ENCODE measurements at regions not wholly inside any gene's neighbourhood (a gene's known extent, or its start where the extent isn't known, plus 50 kb on each side); places are given as distances from the start of the nearest gene placed in this dataset.

DNA sequence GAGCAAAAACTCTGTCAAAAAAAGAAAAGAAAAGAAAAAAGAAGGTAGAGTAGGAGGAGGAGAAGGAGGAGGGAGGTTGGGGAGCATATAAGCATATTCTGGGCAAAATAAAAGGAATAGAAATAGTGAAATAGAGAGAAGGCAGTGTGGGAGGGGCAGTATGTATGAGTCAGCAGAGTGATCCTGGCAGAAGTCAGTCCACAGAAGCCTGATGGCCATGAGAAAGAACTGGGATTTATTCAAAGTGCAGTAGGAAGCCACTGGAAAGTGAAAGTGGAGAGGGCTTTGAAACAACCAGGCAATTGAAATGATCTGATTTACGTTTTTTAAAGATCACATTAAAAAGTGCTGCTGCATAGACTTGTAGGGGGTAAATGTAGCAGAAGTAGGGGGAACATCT lies 368.6 kb upstream of the USP15 start:
- no peaks in the 10 kb centered on the region for H3K36me3 ChIP-seq (ENCODE audit: control insufficient read depth in 1 of 2, insufficient read depth in 2 of 2, low read length in 2 of 2)
- no CpG with 5 or more reads among the region's 1 CpG for WGBS (ENCODE audit: extremely low coverage, insufficient coverage, insufficient read length)

DNA sequence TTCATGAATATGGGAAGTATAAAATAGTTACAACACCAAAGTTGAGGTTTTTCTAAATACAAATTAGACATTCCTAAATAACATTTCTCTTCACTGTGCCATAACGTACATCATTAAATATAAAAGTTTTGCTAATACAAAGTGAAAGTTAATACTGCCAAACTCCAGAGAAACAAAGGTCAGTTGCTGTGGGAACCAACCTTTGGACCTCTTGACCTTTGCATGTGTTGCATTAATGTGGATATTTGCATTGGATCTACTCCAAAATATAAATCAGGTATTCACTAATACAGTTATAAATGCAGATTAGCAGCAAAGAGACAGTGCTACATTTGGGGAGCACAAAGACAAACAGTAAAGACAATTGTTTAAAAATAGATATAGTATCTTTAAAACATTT lies 366.0 kb upstream of the USP15 start:
- H2AK5ac ChIP-seq (ENCODE audit: low read length) = no peak overlapping the region

More for the DNA sequence above, 368.6 kb upstream of the USP15 start:
- Histone ChIP-seq H3K4ac (ENCODE audit: low read depth, low read length) (no peak overlapping the region), H3K27me3 (ENCODE audit: insufficient read depth, low read length) (no peaks in the 10 kb centered on the region), H3K14ac (ENCODE audit: low read length) (no peak overlapping the region), H3K4me1 (ENCODE audit: control insufficient read depth in 1 of 2, insufficient read depth in 2 of 2, low read length in 2 of 2) (no peaks in the 10 kb centered on the region), H3K23ac (ENCODE audit: low read length) (no peak overlapping the region), H4K8ac (ENCODE audit: low read depth, low read length) (no peak overlapping the region), H3K9me3 (ENCODE audit: insufficient read depth, low read depth, low read length) (no peaks in the 10 kb centered on the region), H3K79me2 (ENCODE audit: control insufficient read depth, insufficient read depth, low read length, poor library complexity) (no peaks in the 10 kb centered on the region), H3K18ac (ENCODE audit: low read length) (no peak overlapping the region), H3K9ac (ENCODE audit: low read length) (no peak overlapping the region), H4K91ac (ENCODE audit: low read depth, low read length) (no peak overlapping the region), H2AK5ac (ENCODE audit: low read length) (no peak overlapping the region), H3K27ac (ENCODE audit: low read depth, low read length) (no peak overlapping the region), H3K4me2 (ENCODE audit: low read length) (no peak overlapping the region), H2BK120ac (ENCODE audit: insufficient read depth, low read length, poor library complexity) (no peak overlapping the region), H4K12ac (ENCODE audit: low read depth, low read length) (no peak overlapping the region), H3K4me3 (ENCODE audit: low read depth, low read length) (no peak overlapping the region), H2BK5ac (ENCODE audit: low read depth, low read length, poor library complexity) (no peak overlapping the region), H2BK12ac (ENCODE audit: low read length) (no peak overlapping the region), H3K79me1 (ENCODE audit: low read length) (no peaks in the 10 kb centered on the region), H2AFZ (ENCODE audit: insufficient read depth, low read length, poor library complexity) (no peak overlapping the region)
- DNase-seq = no peak

GRCh38 chr12:61896436-61896835 lies 363.8 kb upstream of the USP15 start:
- H3K4me2 ChIP-seq (ENCODE audit: low read length) = no peak overlapping the region
- H3K9me3 ChIP-seq (ENCODE audit: insufficient read depth, low read depth, low read length) = peaks cover 6% of the 10 kb centered on the region
- H2AK5ac ChIP-seq (ENCODE audit: low read length) = no peak overlapping the region
- H3K4me3 ChIP-seq (ENCODE audit: low read depth, low read length) = no peak overlapping the region
- H3K79me1 ChIP-seq (ENCODE audit: low read length) = no peaks in the 10 kb centered on the region
- no peak overlapping the region for H2BK12ac ChIP-seq (ENCODE audit: low read length)
- no peak for DNase-seq
- no peak overlapping the region for H4K8ac ChIP-seq (ENCODE audit: low read depth, low read length)
- no peak overlapping the region for H3K14ac ChIP-seq (ENCODE audit: low read length)
- H3K4me1 ChIP-seq (ENCODE audit: control insufficient read depth in 1 of 2, insufficient read depth in 2 of 2, low read length in 2 of 2) = no peaks in the 10 kb centered on the region
- H3K23ac ChIP-seq (ENCODE audit: low read length) = no peak overlapping the region
- no peak overlapping the region for H2BK120ac ChIP-seq (ENCODE audit: insufficient read depth, low read length, poor library complexity)
- no peaks in the 10 kb centered on the region for H3K79me2 ChIP-seq (ENCODE audit: control insufficient read depth, insufficient read depth, low read length, poor library complexity)
- H3K18ac ChIP-seq (ENCODE audit: low read length) = no peak overlapping the region
- H3K27me3 ChIP-seq (ENCODE audit: insufficient read depth, low read length) = no peaks in the 10 kb centered on the region
- H3K27ac ChIP-seq (ENCODE audit: low read depth, low read length) = no peak overlapping the region
- no peak overlapping the region for H3K9ac ChIP-seq (ENCODE audit: low read length)
- H2BK5ac ChIP-seq (ENCODE audit: low read depth, low read length, poor library complexity) = no peak overlapping the region
- no peak overlapping the region for H4K12ac ChIP-seq (ENCODE audit: low read depth, low read length)
- no peak overlapping the region for H3K4ac ChIP-seq (ENCODE audit: low read depth, low read length)
- no peak overlapping the region for H2AFZ ChIP-seq (ENCODE audit: insufficient read depth, low read length, poor library complexity)
- H3K36me3 ChIP-seq (ENCODE audit: control insufficient read depth in 1 of 2, insufficient read depth in 2 of 2, low read length in 2 of 2) = no peaks in the 10 kb centered on the region
- H4K91ac ChIP-seq (ENCODE audit: low read depth, low read length) = no peak overlapping the region

More for the DNA sequence above, 366.0 kb upstream of the USP15 start:
- Histone ChIP-seq H2AFZ (ENCODE audit: insufficient read depth, low read length, poor library complexity) (no peak overlapping the region), H3K4ac (ENCODE audit: low read depth, low read length) (no peak overlapping the region), H4K91ac (ENCODE audit: low read depth, low read length) (no peak overlapping the region), H3K4me2 (ENCODE audit: low read length) (no peak overlapping the region), H4K8ac (ENCODE audit: low read depth, low read length) (no peak overlapping the region), H3K9ac (ENCODE audit: low read length) (no peak overlapping the region), H3K27ac (ENCODE audit: low read depth, low read length) (no peak overlapping the region), H3K4me3 (ENCODE audit: low read depth, low read length) (no peak overlapping the region), H3K36me3 (ENCODE audit: control insufficient read depth in 1 of 2, insufficient read depth in 2 of 2, low read length in 2 of 2) (no peaks in the 10 kb centered on the region), H2BK5ac (ENCODE audit: low read depth, low read length, poor library complexity) (no peak overlapping the region), H4K12ac (ENCODE audit: low read depth, low read length) (no peak overlapping the region), H3K9me3 (ENCODE audit: insufficient read depth, low read depth, low read length) (peaks cover 6% of the 10 kb centered on the region), H3K79me2 (ENCODE audit: control insufficient read depth, insufficient read depth, low read length, poor library complexity) (no peaks in the 10 kb centered on the region), H3K27me3 (ENCODE audit: insufficient read depth, low read length) (no peaks in the 10 kb centered on the region), H2BK12ac (ENCODE audit: low read length) (no peak overlapping the region), H3K18ac (ENCODE audit: low read length) (no peak overlapping the region), H3K23ac (ENCODE audit: low read length) (no peak overlapping the region), H3K14ac (ENCODE audit: low read length) (no peak overlapping the region), H3K4me1 (ENCODE audit: control insufficient read depth in 1 of 2, insufficient read depth in 2 of 2, low read length in 2 of 2) (no peaks in the 10 kb centered on the region), H3K79me1 (ENCODE audit: low read length) (no peaks in the 10 kb centered on the region), H2BK120ac (ENCODE audit: insufficient read depth, low read length, poor library complexity) (no peak overlapping the region)
- no peak for DNase-seq
- no CpG with 5 or more reads among the region's 1 CpG for WGBS (ENCODE audit: extremely low coverage, insufficient coverage, insufficient read length)

DNA sequence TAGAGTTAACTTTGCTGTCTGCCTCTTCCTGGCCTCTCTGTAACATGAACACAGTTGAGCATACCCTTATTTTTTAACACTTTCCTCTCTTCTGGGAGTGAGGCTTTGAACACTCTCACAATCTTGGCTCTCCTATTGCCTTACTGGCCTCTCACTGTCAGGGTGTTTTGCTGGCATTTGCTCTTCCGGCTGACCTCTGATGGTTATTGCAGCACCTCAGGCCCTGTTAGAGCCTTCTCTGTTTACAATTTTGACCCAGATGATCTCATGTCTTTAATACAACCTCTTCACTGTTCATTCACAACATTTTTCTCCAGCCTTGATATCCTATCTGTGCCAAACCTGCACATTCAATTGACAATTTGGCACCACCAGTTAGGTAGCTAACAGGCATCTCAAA lies 357.8 kb upstream of the USP15 start:
- no peak for DNase-seq
- Histone ChIP-seq H3K27me3 (ENCODE audit: insufficient read depth, low read length) (no peaks in the 10 kb centered on the region), H3K27ac (ENCODE audit: low read depth, low read length) (no peak overlapping the region), H4K12ac (ENCODE audit: low read depth, low read length) (no peak overlapping the region), H3K4me2 (ENCODE audit: low read length) (no peak overlapping the region), H3K9me3 (ENCODE audit: insufficient read depth, low read depth, low read length) (peaks cover 6% of the 10 kb centered on the region), H2AFZ (ENCODE audit: insufficient read depth, low read length, poor library complexity) (no peak overlapping the region), H3K23ac (ENCODE audit: low read length) (no peak overlapping the region), H2BK120ac (ENCODE audit: insufficient read depth, low read length, poor library complexity) (no peak overlapping the region), H3K9ac (ENCODE audit: low read length) (no peak overlapping the region), H3K4ac (ENCODE audit: low read depth, low read length) (no peak overlapping the region), H3K36me3 (ENCODE audit: control insufficient read depth in 1 of 2, insufficient read depth in 2 of 2, low read length in 2 of 2) (no peaks in the 10 kb centered on the region), H3K79me2 (ENCODE audit: control insufficient read depth, insufficient read depth, low read length, poor library complexity) (no peaks in the 10 kb centered on the region), H4K91ac (ENCODE audit: low read depth, low read length) (no peak overlapping the region), H3K4me1 (ENCODE audit: control insufficient read depth in 1 of 2, insufficient read depth in 2 of 2, low read length in 2 of 2) (no peaks in the 10 kb centered on the region), H3K79me1 (ENCODE audit: low read length) (no peaks in the 10 kb centered on the region), H3K18ac (ENCODE audit: low read length) (no peak overlapping the region), H2AK5ac (ENCODE audit: low read length) (no peak overlapping the region), H3K14ac (ENCODE audit: low read length) (no peak overlapping the region), H4K8ac (ENCODE audit: low read depth, low read length) (no peak overlapping the region), H3K4me3 (ENCODE audit: low read depth, low read length) (no peak overlapping the region), H2BK12ac (ENCODE audit: low read length) (no peak overlapping the region), H2BK5ac (ENCODE audit: low read depth, low read length, poor library complexity) (no peak overlapping the region)
- no CpG with 5 or more reads among the region's 1 CpG for WGBS (ENCODE audit: extremely low coverage, insufficient coverage, insufficient read length)

Measured in trophoblast cell (in vitro differentiated cells and primary cell).